ENCODE measurements at regions not wholly inside any gene's neighbourhood (a gene's known extent, or its start where the extent isn't known, plus 50 kb on each side); places are given as distances from the start of the nearest gene placed in this dataset.

GRCh38 chr3:124669470-124669869 is 60.8 kb upstream of the UMPS start:
- TF ChIP-seq, protein P1, sequence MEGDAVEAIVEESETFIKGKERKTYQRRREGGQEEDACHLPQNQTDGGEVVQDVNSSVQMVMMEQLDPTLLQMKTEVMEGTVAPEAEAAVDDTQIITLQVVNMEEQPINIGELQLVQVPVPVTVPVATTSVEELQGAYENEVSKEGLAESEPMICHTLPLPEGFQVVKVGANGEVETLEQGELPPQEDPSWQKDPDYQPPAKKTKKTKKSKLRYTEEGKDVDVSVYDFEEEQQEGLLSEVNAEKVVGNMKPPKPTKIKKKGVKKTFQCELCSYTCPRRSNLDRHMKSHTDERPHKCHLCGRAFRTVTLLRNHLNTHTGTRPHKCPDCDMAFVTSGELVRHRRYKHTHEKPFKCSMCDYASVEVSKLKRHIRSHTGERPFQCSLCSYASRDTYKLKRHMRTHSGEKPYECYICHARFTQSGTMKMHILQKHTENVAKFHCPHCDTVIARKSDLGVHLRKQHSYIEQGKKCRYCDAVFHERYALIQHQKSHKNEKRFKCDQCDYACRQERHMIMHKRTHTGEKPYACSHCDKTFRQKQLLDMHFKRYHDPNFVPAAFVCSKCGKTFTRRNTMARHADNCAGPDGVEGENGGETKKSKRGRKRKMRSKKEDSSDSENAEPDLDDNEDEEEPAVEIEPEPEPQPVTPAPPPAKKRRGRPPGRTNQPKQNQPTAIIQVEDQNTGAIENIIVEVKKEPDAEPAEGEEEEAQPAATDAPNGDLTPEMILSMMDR (IDR thresholded peaks at IDR 0.05; ENCODE audit: insufficient read depth, low read length, poor library complexity, severe bottlenecking), result no peak
- no peak for TF ChIP-seq EZH2phosphoT487 (conservative IDR thresholded peaks at IDR 0.05; ENCODE audit: low read length)

Measured in SU-DHL-6 (cell line).